Globus pallidus (tissue), 1 donor: ENCODE measurements at regions not wholly inside any gene's neighbourhood (a gene's known extent, or its start where the extent isn't known, plus 50 kb on each side); places are given as distances from the start of the nearest gene placed in this dataset.
"Not testable (repeated sequence)": the region's sequence is repeated elsewhere in the genome, so short reads cannot be mapped to it uniquely, and the experiment has no call there.

Experiments used
- DNase-seq: peaks from one replicate; pipeline ENCODE4 v3.0.0-alpha.2; 2015; ENCODE audit warnings: low spot score

DNA sequence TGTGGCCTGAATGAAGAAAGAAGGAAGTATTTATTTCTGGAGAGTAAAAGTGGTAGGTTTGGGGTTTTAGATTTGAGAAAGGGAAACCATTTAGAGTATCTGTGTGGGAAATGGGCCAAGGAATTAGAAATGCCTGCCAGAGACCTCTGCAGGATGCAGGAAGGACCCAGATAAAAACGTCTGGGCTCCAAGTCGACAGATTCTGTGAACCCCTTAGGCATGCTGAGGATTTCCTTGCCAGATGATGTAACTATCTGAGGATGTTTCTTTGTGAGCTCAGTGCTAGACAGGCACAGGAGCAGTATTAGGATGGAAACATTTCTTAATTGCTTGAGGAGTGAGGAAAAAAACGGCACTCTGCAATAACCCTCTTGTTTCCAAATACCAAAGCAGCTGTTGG is 251.8 kb upstream of the DMRT1 start:
- DNase-seq: no peak

DNA sequence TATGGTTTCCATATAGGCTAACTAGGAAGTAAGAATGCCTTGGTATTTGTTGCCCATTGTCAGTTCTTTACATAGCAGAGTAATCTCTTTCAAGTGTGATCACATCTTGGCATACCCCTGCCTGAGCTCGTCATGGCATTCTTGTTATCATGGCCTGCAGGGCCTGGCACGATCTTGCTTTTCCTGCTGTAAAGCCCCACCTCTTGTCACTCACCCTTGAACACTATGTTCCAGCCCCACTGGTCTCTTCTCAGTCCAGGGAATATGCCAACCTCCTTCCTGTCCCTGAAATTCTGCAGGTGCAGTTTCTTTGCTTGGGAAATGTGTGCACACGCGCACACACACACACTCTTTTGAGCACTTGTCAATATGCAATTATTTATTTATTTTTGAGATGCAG is 250.2 kb upstream of the DMRT1 start:
- no peak for DNase-seq

DNA sequence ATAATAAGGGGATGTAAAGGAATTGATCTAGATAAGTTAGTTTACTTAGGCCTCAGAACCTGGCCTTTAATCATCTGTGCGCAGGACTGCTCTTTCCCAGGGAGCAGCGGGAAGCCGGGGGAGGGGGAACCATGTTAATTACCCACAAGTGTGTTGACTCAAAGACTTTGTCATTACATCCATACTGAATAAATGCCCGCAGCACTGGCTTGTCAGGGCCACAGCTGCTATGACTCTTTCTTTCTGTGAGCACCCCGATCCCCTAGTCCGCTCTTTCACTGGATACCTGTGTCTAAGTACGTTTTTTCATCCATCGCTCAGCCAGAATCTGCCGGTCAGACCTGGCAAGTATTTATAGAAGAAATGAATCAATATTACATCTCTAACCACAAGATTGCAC is 249.3 kb upstream of the DMRT1 start:
- DNase-seq: no peak

- DNase-seq: no peak
These were observed 248.8 kb upstream of the DMRT1 start for GRCh38 chr9:592733-593132.

DNA sequence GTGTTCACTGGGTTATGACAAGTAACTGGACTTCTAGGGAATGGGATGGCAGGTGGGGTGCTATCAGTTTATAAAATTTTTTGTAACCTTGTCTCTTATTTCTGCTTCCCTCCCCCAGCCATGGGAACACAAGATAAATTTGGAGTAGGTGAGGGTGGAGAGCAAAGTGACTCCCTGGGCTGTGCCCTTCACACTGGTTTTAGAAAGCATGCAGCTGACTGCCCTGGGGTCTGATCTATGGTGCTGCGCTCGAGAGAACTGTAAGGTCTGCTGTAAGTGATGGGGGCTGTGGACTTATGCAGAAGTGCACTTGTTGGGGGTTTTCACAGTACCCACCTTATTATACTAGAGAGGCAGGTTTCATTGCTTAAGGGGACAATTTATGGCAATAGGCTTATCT is 247.7 kb upstream of the DMRT1 start:
- DNase-seq: no peak

- no peak for DNase-seq
These were observed 244.8 kb upstream of the DMRT1 start for GRCh38 chr9:596703-597102.

DNA sequence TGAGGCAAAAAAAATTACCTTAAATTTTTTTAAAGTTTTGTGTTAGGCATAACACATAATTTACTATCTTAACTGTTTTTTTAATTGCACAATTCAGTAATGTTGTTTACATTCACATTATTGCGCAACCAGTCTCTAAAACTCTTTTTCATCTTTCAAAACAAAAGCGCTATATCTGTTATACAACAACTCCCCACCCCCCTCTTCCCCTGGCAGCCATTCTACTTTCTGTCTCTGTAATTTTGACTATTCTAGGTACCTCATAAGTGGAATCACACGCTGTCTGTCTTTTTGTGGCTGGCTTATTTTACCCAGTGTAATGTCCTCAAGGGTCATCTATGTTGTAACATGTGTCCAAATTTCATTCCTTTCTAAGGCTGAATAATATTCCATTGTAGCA is 241.5 kb upstream of the DMRT1 start:
- no peak for DNase-seq

- no peak for DNase-seq
These were observed 238.8 kb upstream of the DMRT1 start for GRCh38 chr9:602716-603115.

DNA sequence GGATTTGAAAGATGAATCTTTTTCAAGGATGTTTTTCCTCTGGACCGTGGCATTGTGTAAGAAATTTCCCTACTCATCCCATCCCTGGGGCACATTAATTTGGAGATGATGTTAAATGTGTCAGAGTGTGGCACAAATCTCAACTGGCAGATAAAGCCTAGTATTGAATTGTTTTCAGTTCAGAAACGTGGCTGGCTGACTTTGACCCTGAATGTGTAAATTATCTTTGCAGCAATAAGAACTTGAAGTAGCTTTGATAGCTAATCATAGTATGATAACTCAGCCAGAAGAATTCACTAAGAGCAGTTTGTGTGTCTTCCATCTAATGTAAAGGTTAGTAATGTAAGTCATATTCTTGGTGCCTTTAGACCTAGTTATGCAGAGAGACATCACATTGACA is 238.4 kb upstream of the DMRT1 start:
- no peak for DNase-seq

DNA sequence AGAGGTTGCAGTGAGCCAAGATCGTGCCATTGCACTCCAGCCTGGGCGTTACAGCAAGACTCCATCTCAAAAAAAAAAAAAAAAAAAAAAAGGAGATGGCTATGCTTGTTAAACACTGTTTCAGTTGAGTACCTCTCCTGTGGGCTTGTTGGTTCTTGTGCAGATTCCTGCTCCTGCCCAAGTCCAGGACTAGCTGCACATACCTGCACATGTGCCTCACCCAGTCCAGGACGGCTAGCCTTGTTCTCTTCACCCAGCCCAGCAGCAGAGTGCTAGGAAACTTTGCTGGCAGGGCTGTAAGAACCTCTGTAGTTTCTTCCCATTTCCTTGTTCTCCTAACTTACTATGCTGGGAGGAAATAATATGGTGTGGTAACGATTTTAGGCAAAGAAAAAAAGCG is 234.1 kb upstream of the DMRT1 start:
- DNase-seq: no peak

GRCh38 chr9:613771-614347 is 227.6 kb upstream of the DMRT1 start:
- peak; percentile 95 for DNase-seq

GRCh38 chr9:614431-614830 is 227.1 kb upstream of the DMRT1 start:
- DNase-seq: peak; percentile 38

DNA sequence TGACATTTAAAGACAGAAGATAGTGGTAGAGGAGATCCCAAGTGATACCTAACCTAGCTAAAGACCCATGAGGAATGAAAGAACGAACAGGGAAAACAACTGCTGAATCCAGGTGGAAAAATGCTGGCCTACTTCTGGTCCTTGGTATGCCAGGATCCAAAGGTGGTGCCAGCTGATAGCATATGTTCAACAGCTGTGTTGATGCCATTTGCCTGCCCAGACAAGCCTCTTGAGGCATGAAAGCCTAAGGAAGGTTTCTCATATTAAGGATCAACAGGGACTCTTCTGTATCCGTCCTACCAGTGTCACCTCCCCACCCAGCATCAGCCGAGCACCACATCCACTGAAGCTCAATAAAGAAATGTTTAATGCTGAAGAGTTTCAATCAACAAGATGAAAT is 225.7 kb upstream of the DMRT1 start:
- no peak for DNase-seq

DNA sequence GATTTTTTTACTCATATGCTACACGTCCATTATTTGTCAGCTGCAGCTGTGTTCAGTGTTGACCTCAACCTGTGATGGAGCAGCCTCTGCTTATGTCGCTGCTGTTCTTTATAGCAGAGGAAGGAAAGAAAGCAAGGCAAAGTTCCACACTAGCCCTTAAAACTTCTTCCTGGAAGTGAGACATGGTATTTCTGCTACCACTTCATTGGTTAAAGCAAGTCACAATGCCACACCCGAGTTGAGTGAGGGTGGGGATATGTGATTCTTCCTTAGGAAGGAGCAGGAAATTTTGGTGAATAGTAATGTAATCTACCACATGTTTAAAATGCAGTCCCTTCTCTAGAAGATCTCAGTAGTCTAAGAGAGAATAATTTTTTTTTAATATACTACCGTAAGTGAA is 224.8 kb upstream of the DMRT1 start:
- no peak for DNase-seq

DNA sequence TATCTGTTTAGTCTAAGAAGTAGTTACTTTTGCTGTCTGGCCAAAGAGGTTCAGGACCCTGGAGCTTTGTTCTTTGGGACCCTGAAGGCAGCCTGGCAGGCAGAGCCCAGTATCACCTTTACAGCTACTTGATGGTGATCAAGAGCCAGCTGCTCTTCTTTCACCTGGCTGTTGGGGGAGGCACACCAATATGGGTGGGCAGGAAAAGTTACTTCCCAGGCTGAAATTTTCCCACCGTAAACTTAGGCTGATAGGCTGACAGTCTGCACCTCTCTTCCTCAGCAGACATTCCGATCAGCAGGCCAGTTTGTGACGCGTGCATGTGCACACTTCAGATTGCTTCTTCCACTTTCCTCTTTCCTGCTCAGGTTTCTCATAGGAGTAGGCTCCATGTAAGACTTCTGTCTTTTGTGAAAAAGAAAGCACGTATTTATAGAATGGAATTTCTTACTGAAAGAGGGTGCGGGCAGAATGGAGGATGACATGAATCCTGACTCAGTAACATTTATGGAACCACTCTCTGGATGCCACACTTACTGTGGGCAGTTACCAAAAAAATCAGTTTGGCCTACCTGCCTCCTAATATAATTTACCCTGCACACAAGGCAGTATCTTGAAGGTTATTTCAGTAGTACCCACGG is 223.9 kb upstream of the DMRT1 start:
- no peak for DNase-seq

DNA sequence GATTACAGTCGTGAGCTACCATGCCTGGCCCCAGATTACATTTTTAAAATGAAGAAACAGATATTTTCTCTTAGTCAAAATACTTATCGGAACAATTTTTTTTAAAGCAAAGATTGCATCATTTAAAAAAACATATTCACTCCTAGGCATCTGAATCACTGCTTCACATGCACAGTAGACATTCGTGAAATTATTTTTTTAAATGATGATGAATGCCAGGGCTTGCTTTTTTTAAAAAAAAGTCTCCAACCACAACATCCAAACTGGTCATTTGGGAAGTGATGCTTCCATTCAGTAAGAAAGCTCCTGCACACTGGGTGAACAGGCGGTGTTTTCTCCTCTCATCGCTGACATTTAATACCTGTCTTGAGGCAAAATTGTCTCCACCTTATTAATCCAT is 223.0 kb upstream of the DMRT1 start:
- no peak for DNase-seq

DNA sequence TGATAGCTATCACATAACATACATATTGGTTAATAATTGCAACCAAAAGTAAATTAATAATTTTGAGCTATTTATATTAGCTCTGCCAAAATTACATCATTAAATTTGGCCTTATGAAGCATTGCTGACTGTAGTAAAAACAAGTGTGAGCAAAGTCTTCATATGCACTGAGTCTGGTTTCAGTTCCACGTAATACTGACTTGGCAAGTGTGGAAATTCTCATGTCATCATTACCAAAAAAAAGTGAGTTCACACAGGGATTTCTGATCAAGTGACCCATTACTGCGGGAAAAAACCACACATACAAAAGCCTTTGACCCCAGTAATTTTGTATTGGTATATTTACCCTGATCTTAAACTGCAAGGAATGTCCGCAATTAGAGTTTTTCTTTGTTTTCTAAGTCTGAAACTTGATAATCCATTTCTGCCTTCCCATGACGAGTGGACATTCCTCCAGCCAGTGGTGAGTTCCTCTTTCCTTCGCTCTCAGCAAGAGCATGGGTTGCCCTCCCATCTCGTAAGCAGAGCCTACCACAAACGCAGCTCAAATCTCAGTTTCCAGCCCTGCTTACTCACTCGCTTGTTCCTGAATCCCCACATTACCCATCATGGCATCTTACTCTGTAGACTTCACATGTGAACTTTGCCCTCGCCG is 220.2 kb upstream of the DMRT1 start:
- DNase-seq: no peak

DNA sequence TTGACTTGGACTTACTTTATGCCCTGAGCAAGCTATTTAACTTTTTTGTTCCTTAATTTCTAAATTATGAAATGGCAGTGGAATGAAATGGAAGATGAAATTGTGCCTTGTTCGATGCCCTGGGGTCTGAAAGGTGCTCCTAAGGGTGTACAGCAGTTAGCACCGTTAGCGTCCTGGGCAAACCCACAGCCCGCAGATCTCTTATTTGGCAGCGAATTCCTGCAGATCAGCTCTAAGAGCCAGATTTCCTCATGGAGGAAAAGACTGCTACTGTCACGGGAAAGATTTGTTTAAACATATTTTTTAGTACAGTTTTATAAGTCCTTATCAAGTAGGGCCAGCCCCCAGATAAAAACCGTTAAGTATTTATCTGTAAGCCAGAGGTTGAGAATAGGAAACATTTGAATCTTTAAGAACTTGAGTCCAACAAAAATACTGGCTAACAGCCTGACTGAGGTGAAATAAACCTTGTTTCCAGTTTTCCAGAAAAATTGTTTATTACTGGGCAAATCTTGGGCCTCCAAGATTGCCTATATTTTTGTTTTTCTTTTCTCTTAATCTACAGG is 216.5 kb upstream of the DMRT1 start:
- DNase-seq: no peak

DNA sequence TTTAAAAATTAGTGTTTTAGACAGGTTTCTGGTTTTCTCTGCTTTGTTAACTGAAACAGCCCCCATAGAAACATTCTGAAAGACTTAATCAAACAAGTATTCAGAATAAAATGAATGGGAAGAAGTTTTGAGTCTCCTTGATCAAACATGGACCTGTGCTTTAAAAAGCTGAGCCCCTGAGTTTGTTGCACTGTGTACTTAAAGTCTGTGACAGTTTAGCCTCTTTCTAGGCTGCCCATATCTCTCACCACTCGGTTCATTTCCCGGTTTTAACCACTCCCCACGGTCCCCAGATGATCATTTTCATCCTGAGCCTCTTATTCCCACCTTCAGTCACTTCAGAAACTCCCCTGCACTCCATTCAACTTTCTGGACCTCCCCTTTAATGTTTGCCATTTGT is 215.9 kb upstream of the DMRT1 start:
- no peak for DNase-seq

- DNase-seq: not testable (repeated sequence)
These were observed 215.4 kb upstream of the DMRT1 start for GRCh38 chr9:626114-626513.

DNA sequence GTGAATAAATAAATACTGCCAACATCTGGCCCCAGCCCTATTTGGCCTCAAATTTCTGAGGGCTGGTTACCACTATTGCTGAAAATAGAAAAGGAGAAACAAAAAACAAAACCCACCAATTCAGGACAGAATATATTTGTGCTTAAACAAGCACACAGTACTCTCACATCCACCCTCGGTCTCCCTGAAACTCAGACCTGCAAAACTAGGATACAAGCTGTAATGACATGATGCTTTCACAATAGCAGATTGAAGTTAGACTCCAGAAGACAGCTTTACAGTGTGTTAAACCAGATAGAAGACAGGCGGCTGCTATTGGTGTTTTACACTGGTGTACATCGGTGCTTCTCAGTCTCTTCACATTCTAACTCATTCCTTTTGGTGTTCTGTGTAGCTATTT is 214.9 kb upstream of the DMRT1 start:
- no peak for DNase-seq

- no peak for DNase-seq
These were observed 214.0 kb upstream of the DMRT1 start for GRCh38 chr9:627336-627970.

DNA sequence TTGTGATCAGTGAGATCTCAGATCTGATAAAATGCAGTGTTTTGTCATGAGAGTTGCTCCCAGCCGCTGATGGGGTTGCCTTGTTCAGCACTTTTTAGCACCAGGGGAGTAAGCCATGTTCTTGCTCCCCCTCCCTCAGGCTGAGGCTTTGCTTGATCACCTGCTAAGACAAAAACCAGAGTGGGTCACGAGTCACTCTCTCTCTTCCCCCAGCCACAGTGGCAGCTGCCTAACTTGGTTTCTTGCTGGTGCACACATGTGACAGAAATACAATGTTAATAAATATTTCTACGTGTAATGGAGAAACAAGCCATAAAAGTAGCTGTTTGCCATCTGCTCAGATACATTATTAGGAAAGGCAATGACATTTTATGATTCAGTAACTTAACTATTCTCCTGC is 212.4 kb upstream of the DMRT1 start:
- DNase-seq: no peak
